ENCODE measurements at regions not wholly inside any gene's neighbourhood (a gene's known extent, or its start where the extent isn't known, plus 50 kb on each side); places are given as distances from the start of the nearest gene placed in this dataset.

- WGBS, 5 donors, result 33 to 57% (median 45%) methylated on average over 8 of the region's 8 CpGs
- H3K4me3 ChIP-seq, result no peak overlapping the region
- H3K9me3 ChIP-seq, result no peaks in the 10 kb centered on the region
- no peak for TF ChIP-seq POLR2A (IDR thresholded peaks at IDR 0.05)
- no peak for TF ChIP-seq CTCF (IDR thresholded peaks at IDR 0.05)
- no peak for TF ChIP-seq EP300 (IDR thresholded peaks at IDR 0.05)
- no peak for TF ChIP-seq POLR2AphosphoS5 (IDR thresholded peaks at IDR 0.05)
- no peaks in the 10 kb centered on the region for H3K36me3 ChIP-seq
- H3K27ac ChIP-seq, result no peak overlapping the region
- DNase-seq, result no peak
- no peaks in the 10 kb centered on the region for H3K4me1 ChIP-seq
- intact Hi-C loops (cut with DNase I; ENCODE audit: low total_unique reads), result no loop called here
- H3K27me3 ChIP-seq, result no peaks in the 10 kb centered on the region
Measured at GRCh38 chr4:17296921-17297890, 214.7 kb downstream of the QDPR start.

- Histone ChIP-seq H3K9me3 (no peaks in the 10 kb centered on the region), H3K27ac (no peak overlapping the region), H3K4me1 (no peaks in the 10 kb centered on the region), H3K27me3 (no peaks in the 10 kb centered on the region), H3K36me3 (no peaks in the 10 kb centered on the region), H3K4me3 (no peak overlapping the region)
- DNase-seq, result no peak
- intact Hi-C loops (cut with DNase I; ENCODE audit: low total_unique reads), result no loop called here
- TF ChIP-seq EP300 (IDR thresholded peaks at IDR 0.05) (no peak), POLR2A (IDR thresholded peaks at IDR 0.05) (no peak), POLR2AphosphoS5 (IDR thresholded peaks at IDR 0.05) (no peak), CTCF (IDR thresholded peaks at IDR 0.05) (no peak)
- 36 to 68% (median 48%) methylated on average over 1 of the region's 1 CpG for WGBS, 5 donors
Measured at GRCh38 chr4:17293901-17294300, 218.0 kb downstream of the QDPR start.

- no peak for DNase-seq
- intact Hi-C loops (cut with DNase I; ENCODE audit: low total_unique reads), result no loop called here
- Histone ChIP-seq H3K27me3 (no peaks in the 10 kb centered on the region), H3K4me1 (no peaks in the 10 kb centered on the region), H3K36me3 (no peaks in the 10 kb centered on the region), H3K4me3 (no peak overlapping the region), H3K27ac (no peak overlapping the region), H3K9me3 (no peaks in the 10 kb centered on the region)
- TF ChIP-seq POLR2AphosphoS5 (IDR thresholded peaks at IDR 0.05) (no peak), EP300 (IDR thresholded peaks at IDR 0.05) (no peak), POLR2A (IDR thresholded peaks at IDR 0.05) (no peak), CTCF (IDR thresholded peaks at IDR 0.05) (no peak)
- WGBS, 5 donors, result 79 to 96% (median 92%) methylated on average over 1 of the region's 1 CpG
Measured at GRCh38 chr4:17288151-17288550, 223.7 kb downstream of the QDPR start.

- Histone ChIP-seq H3K27ac (no peak overlapping the region), H3K36me3 (no peaks in the 10 kb centered on the region), H3K4me3 (no peak overlapping the region), H3K9me3 (no peaks in the 10 kb centered on the region), H3K27me3 (no peaks in the 10 kb centered on the region), H3K4me1 (no peaks in the 10 kb centered on the region)
- WGBS, 5 donors, result 62 to 72% (median 67%) methylated on average over 7 of the region's 7 CpGs
- no peak for DNase-seq
- no peak for TF ChIP-seq EP300 (IDR thresholded peaks at IDR 0.05)
- TF ChIP-seq POLR2A (IDR thresholded peaks at IDR 0.05), result no peak
- no peak for TF ChIP-seq CTCF (IDR thresholded peaks at IDR 0.05)
- TF ChIP-seq POLR2AphosphoS5 (IDR thresholded peaks at IDR 0.05), result no peak
- intact Hi-C loops (cut with DNase I; ENCODE audit: low total_unique reads), result no loop called here
Measured at GRCh38 chr4:17286752-17287460, 225.0 kb downstream of the QDPR start.

Data from stomach (tissue), 8 donors.